ENCODE measurements at regions not wholly inside any gene's neighbourhood (a gene's known extent, or its start where the extent isn't known, plus 50 kb on each side); places are given as distances from the start of the nearest gene placed in this dataset.

- peak; percentile 33 for DNase-seq (ENCODE audit: extremely low read depth, low read depth)
Observed at GRCh38 chrX:20527558-20528011, 260.9 kb upstream of the RPS6KA3 start.

- DNase-seq (ENCODE audit: extremely low read depth, low read depth), result no peak
Observed at GRCh38 chrX:20527041-20527440, 260.3 kb upstream of the RPS6KA3 start.

GRCh38 chrX:20523626-20524312 is 257.1 kb upstream of the RPS6KA3 start:
- DNase-seq (ENCODE audit: extremely low read depth, low read depth), result no peak

- DNase-seq (ENCODE audit: extremely low read depth, low read depth), result no peak
Observed at GRCh38 chrX:20522420-20522819, 255.7 kb upstream of the RPS6KA3 start.

- no peak for DNase-seq (ENCODE audit: extremely low read depth, low read depth)
Observed at GRCh38 chrX:20521222-20521621, 254.5 kb upstream of the RPS6KA3 start.

- no peak for DNase-seq (ENCODE audit: extremely low read depth, low read depth)
Observed at GRCh38 chrX:20519826-20520225, 253.1 kb upstream of the RPS6KA3 start.

GRCh38 chrX:20519146-20519545 is 252.4 kb upstream of the RPS6KA3 start:
- no peak for DNase-seq (ENCODE audit: extremely low read depth, low read depth)

- DNase-seq (ENCODE audit: extremely low read depth, low read depth), result no peak
Observed at GRCh38 chrX:20517565-20517964, 250.9 kb upstream of the RPS6KA3 start.

- DNase-seq (ENCODE audit: extremely low read depth, low read depth), result peak; percentile 28
Observed at GRCh38 chrX:20515841-20516461, 249.2 kb upstream of the RPS6KA3 start.

GRCh38 chrX:20514358-20514757 is 247.6 kb upstream of the RPS6KA3 start:
- DNase-seq (ENCODE audit: extremely low read depth, low read depth), result no peak

GRCh38 chrX:20513185-20513584 is 246.5 kb upstream of the RPS6KA3 start:
- DNase-seq (ENCODE audit: extremely low read depth, low read depth), result no peak

GRCh38 chrX:20511792-20512191 is 245.1 kb upstream of the RPS6KA3 start:
- DNase-seq (ENCODE audit: extremely low read depth, low read depth), result no peak

- no peak for DNase-seq (ENCODE audit: extremely low read depth, low read depth)
Observed at GRCh38 chrX:20507901-20508620, 241.4 kb upstream of the RPS6KA3 start.

GRCh38 chrX:20506739-20507138 is 240.0 kb upstream of the RPS6KA3 start:
- no peak for DNase-seq (ENCODE audit: extremely low read depth, low read depth)

- no peak for DNase-seq (ENCODE audit: extremely low read depth, low read depth)
Observed at GRCh38 chrX:20500949-20501348, 234.2 kb upstream of the RPS6KA3 start.

- DNase-seq (ENCODE audit: extremely low read depth, low read depth), result no peak
Observed at GRCh38 chrX:20500171-20500865, 233.6 kb upstream of the RPS6KA3 start.

- no peak for DNase-seq (ENCODE audit: extremely low read depth, low read depth)
Observed at GRCh38 chrX:20499763-20500162, 233.1 kb upstream of the RPS6KA3 start.

GRCh38 chrX:20498851-20499635 is 232.3 kb upstream of the RPS6KA3 start:
- DNase-seq (ENCODE audit: extremely low read depth, low read depth), result no peak

- no peak for DNase-seq (ENCODE audit: extremely low read depth, low read depth)
Observed at GRCh38 chrX:20495575-20495974, 228.9 kb upstream of the RPS6KA3 start.

GRCh38 chrX:20488473-20488872 is 221.8 kb upstream of the RPS6KA3 start:
- no peak for DNase-seq (ENCODE audit: extremely low read depth, low read depth)
